ENCODE measurements at regions not wholly inside any gene's neighbourhood (a gene's known extent, or its start where the extent isn't known, plus 50 kb on each side); places are given as distances from the start of the nearest gene placed in this dataset.

GRCh38 chr5:17785774-17786173 lies 151.5 kb downstream of the TAF11L14 start:
- TF ChIP-seq CTCF (IDR thresholded peaks at IDR 0.05), result no peak
- no peak for TF ChIP-seq POLR2A (IDR thresholded peaks at IDR 0.05)
